ENCODE measurements at regions not wholly inside any gene's neighbourhood (a gene's known extent, or its start where the extent isn't known, plus 50 kb on each side); places are given as distances from the start of the nearest gene placed in this dataset.

- Mint-ChIP-seq H3K9me3 (peaks cover 3% of the 10 kb centered on the region), H3K4me3 (no peak overlapping the region), H3K36me3 (ENCODE audit: low read depth) (no peaks in the 10 kb centered on the region), H3K27me3 (no peaks in the 10 kb centered on the region), H3K27ac (no peak overlapping the region), H3K4me1 (no peaks in the 10 kb centered on the region)
- no peak for DNase-seq
- ATAC-seq (ENCODE audit: low read depth): no peak
- ChIA-PET CTCF (no interaction called here), POLR2A (no interaction called here)
- TF ChIP-seq CTCF (IDR thresholded peaks at IDR 0.05): no peak
- intact Hi-C loops (cut with micrococcal nuclease): no loop called here
These were observed 293.5 kb upstream of the SUCLG2 start for GRCh38 chr3:67947808-67948508.

GRCh38 chr3:67946436-67946835, 292.0 kb upstream of the SUCLG2 start:
- no peak for ATAC-seq (ENCODE audit: low read depth)
- intact Hi-C loops (cut with micrococcal nuclease): no loop called here
- H3K4me3 Mint-ChIP-seq: no peak overlapping the region
- peaks cover 3% of the 10 kb centered on the region for H3K9me3 Mint-ChIP-seq
- no peaks in the 10 kb centered on the region for H3K36me3 Mint-ChIP-seq (ENCODE audit: low read depth)
- DNase-seq: no peak
- ChIA-PET POLR2A (no interaction called here), CTCF (no interaction called here)
- no peak overlapping the region for H3K27ac Mint-ChIP-seq
- no peaks in the 10 kb centered on the region for H3K27me3 Mint-ChIP-seq
- H3K4me1 Mint-ChIP-seq: no peaks in the 10 kb centered on the region
- TF ChIP-seq CTCF (IDR thresholded peaks at IDR 0.05): no peak

GRCh38 chr3:67943546-67943945, 289.1 kb upstream of the SUCLG2 start:
- DNase-seq (no peak), ATAC-seq (ENCODE audit: low read depth) (no peak)
- no peak for TF ChIP-seq CTCF (IDR thresholded peaks at IDR 0.05)
- no peaks in the 10 kb centered on the region for H3K27me3 Mint-ChIP-seq
- no peaks in the 10 kb centered on the region for H3K36me3 Mint-ChIP-seq (ENCODE audit: low read depth)
- H3K4me1 Mint-ChIP-seq: no peaks in the 10 kb centered on the region
- CTCF ChIA-PET: no interaction called here
- H3K4me3 Mint-ChIP-seq: no peak overlapping the region
- intact Hi-C loops (cut with micrococcal nuclease): no loop called here
- POLR2A ChIA-PET: no interaction called here
- no peak overlapping the region for H3K27ac Mint-ChIP-seq
- H3K9me3 Mint-ChIP-seq: no peaks in the 10 kb centered on the region

GRCh38 chr3:67941433-67942030, 287.1 kb upstream of the SUCLG2 start:
- no peak for TF ChIP-seq CTCF (IDR thresholded peaks at IDR 0.05)
- ATAC-seq (ENCODE audit: low read depth): no peak
- DNase-seq: no peak
- Mint-ChIP-seq H3K4me3 (no peak overlapping the region), H3K36me3 (ENCODE audit: low read depth) (no peaks in the 10 kb centered on the region), H3K27me3 (no peaks in the 10 kb centered on the region), H3K4me1 (no peaks in the 10 kb centered on the region), H3K9me3 (no peaks in the 10 kb centered on the region), H3K27ac (no peak overlapping the region)
- intact Hi-C loops (cut with micrococcal nuclease): no loop called here
- ChIA-PET POLR2A (no interaction called here), CTCF (no interaction called here)

GRCh38 chr3:67940210-67940952, 286.0 kb upstream of the SUCLG2 start:
- ChIA-PET POLR2A (no interaction called here), CTCF (no interaction called here)
- Mint-ChIP-seq H3K4me3 (no peak overlapping the region), H3K4me1 (no peaks in the 10 kb centered on the region), H3K27ac (no peak overlapping the region), H3K9me3 (peaks cover 5% of the 10 kb centered on the region), H3K36me3 (ENCODE audit: low read depth) (no peaks in the 10 kb centered on the region), H3K27me3 (no peaks in the 10 kb centered on the region)
- ATAC-seq (ENCODE audit: low read depth): no peak
- no peak for DNase-seq
- no peak for TF ChIP-seq CTCF (IDR thresholded peaks at IDR 0.05)
- intact Hi-C loops (cut with micrococcal nuclease): no loop called here
